ENCODE measurements at regions not wholly inside any gene's neighbourhood (a gene's known extent, or its start where the extent isn't known, plus 50 kb on each side); places are given as distances from the start of the nearest gene placed in this dataset.

DNA sequence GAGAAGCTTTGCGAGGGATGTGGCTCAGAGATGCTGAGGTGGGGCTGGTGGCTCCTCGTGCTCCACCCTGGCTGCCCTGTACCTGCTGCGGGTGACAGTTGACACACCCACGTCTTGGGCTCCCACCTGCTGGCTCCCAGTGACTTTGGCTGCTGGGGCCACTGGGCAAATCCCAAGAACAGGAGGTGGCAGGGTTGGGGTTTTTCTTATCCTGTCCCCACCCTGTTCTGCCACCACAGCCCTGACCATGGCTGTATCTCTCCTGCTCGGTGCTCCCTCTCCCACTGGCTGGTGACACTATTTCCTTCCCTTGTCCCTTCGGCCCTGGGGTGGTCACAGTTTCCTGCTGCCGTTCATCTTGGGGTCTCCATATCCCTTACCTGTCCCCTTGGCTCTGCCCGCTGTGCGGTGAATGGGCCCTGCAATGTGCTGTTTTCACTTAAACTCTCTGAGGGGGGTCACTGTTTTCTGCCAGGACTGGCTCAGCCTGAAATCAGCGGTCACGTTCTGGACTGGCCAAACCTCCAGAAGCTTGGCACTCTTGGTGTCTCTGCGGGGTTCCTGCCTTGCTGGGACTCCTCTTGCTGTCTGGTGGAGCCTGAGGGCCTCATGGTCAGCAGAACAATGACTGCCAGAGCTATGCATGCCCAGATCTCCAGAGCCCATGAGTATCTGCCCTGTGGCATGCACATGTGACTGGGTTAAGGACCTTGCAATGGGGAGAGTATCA lies 144.2 kb downstream of the IRF8 start:
- ChIA-PET POLR2A (no interaction called here), CTCF (no interaction called here)

DNA sequence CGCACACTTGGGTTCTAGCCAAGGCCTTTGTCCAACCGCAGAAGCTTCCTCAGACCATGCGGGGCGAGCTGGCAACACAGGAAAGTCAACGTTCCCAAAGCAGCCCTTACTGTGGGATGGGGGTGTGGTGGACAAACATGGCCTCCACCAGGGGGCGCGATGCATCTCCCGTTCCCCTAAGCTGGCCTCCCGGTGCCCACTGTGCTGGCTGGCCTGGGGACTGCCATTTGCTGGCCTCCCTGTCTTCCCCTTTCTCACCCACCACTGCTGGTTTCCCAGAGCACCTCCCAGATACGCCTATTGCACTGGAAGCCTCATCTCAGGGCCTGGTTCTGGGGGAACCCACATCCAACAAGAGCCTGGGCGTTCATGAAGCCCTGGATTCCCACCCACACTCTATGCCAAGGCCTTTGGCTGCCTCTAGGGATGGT lies 145.3 kb downstream of the IRF8 start:
- no peak for TF ChIP-seq NFRKB (IDR thresholded peaks at IDR 0.05)
- no peak for TF ChIP-seq HDGF (IDR thresholded peaks at IDR 0.05; ENCODE audit: borderline replicate concordance)
- TF ChIP-seq FOXA1 (IDR thresholded peaks at IDR 0.05): no peak
- no peak for TF ChIP-seq ARNT (IDR thresholded peaks at IDR 0.05)
- no peak for TF ChIP-seq FOXK2 (IDR thresholded peaks at IDR 0.05)
- TF ChIP-seq LEF1 (IDR thresholded peaks at IDR 0.05; ENCODE audit: borderline replicate concordance): no peak
- TF ChIP-seq FOXM1 (IDR thresholded peaks at IDR 0.05; ENCODE audit: borderline replicate concordance): no peak
- no peak for TF ChIP-seq CTBP1 (IDR thresholded peaks at IDR 0.05; ENCODE audit: borderline replicate concordance)
- no peak for TF ChIP-seq L3MBTL2 (conservative IDR thresholded peaks at IDR 0.05)
- TF ChIP-seq ELF4 (IDR thresholded peaks at IDR 0.05): no peak
- TF ChIP-seq TARDBP (IDR thresholded peaks at IDR 0.05): no peak
- no peak for TF ChIP-seq ZNF384 (IDR thresholded peaks at IDR 0.05)
- no peak for TF ChIP-seq PKNOX1 (IDR thresholded peaks at IDR 0.05)
- no peak for TF ChIP-seq SUZ12 (IDR thresholded peaks at IDR 0.05)
- TF ChIP-seq SP1 (IDR thresholded peaks at IDR 0.05): no peak
- no peak for TF ChIP-seq BHLHE40 (IDR thresholded peaks at IDR 0.05; ENCODE audit: borderline replicate concordance)
- CTCF ChIA-PET: interaction anchor here (0.5 to 1.5 kb wide), 5 partner anchors 8 to 474 kb away, joined by 3 to 9 read pairs (median 3); no protein-coding TSS in a partner anchor
- POLR2A ChIA-PET: no interaction called here
- peak; percentile 75 for DNase-seq (ENCODE audit: extremely low spot score)

More for the DNA sequence above, 144.2 kb downstream of the IRF8 start:
- TF ChIP-seq FOXM1 (IDR thresholded peaks at IDR 0.05; ENCODE audit: borderline replicate concordance): no peak
- TF ChIP-seq PKNOX1 (IDR thresholded peaks at IDR 0.05): no peak
- no peak for TF ChIP-seq SP1 (IDR thresholded peaks at IDR 0.05)
- TF ChIP-seq ARNT (IDR thresholded peaks at IDR 0.05): no peak
- no peak for TF ChIP-seq CTBP1 (IDR thresholded peaks at IDR 0.05; ENCODE audit: borderline replicate concordance)
- no peak for TF ChIP-seq L3MBTL2 (conservative IDR thresholded peaks at IDR 0.05)
- TF ChIP-seq LEF1 (IDR thresholded peaks at IDR 0.05; ENCODE audit: borderline replicate concordance): no peak
- no peak for TF ChIP-seq FOXA1 (IDR thresholded peaks at IDR 0.05)
- no peak for TF ChIP-seq SUZ12 (IDR thresholded peaks at IDR 0.05)
- no peak for TF ChIP-seq BHLHE40 (IDR thresholded peaks at IDR 0.05; ENCODE audit: borderline replicate concordance)
- no peak for TF ChIP-seq TARDBP (IDR thresholded peaks at IDR 0.05)
- TF ChIP-seq ELF4 (IDR thresholded peaks at IDR 0.05): no peak
- DNase-seq (ENCODE audit: extremely low spot score): no peak

DNA sequence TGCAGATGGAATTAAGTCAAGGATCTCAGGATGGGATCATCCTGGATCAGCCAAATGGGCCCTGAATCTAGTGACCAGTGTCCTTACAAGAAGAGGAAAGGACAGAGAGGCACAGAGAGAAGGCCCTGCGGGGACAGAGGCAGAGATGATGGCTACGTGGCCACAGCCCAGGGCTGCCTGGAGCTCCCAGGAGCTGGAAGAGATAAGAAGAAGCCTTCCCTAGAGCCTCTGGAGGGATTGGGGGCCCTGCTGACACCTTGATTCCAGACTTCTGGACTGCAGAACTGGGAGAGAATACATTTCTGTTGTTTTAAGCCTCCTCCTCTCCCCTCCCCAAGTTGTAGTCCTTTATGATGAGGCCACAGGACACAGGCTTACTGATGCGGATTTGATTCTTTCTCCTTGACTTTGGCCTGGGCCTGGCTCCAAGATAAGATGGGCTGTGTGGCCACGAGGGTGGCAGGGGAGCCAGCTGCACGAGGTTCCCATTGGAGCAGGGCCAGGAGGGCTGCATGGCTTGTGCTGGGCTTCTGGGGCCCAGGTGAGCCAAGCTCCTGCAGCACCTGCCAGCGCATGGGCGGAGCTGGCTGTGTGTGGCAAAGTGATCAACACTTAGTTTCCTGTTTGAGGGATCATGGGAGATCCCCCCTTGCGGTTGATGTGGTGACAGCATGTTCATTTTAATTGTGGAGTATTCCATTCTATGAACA lies 146.1 kb downstream of the IRF8 start:
- TF ChIP-seq LEF1 (IDR thresholded peaks at IDR 0.05; ENCODE audit: borderline replicate concordance) (no peak), HDGF (IDR thresholded peaks at IDR 0.05; ENCODE audit: borderline replicate concordance) (no peak), ARNT (IDR thresholded peaks at IDR 0.05) (no peak), L3MBTL2 (conservative IDR thresholded peaks at IDR 0.05) (no peak), TARDBP (IDR thresholded peaks at IDR 0.05) (no peak), FOXK2 (IDR thresholded peaks at IDR 0.05) (no peak), NFRKB (IDR thresholded peaks at IDR 0.05) (no peak), SUZ12 (IDR thresholded peaks at IDR 0.05) (no peak), BHLHE40 (IDR thresholded peaks at IDR 0.05; ENCODE audit: borderline replicate concordance) (no peak), ZNF384 (IDR thresholded peaks at IDR 0.05) (no peak), CTBP1 (IDR thresholded peaks at IDR 0.05; ENCODE audit: borderline replicate concordance) (no peak), PKNOX1 (IDR thresholded peaks at IDR 0.05) (no peak), FOXA1 (IDR thresholded peaks at IDR 0.05) (no peak), FOXM1 (IDR thresholded peaks at IDR 0.05; ENCODE audit: borderline replicate concordance) (no peak), SP1 (IDR thresholded peaks at IDR 0.05) (no peak)
- ChIA-PET POLR2A (no interaction called here), CTCF (interaction anchor here (0.5 to 1.8 kb wide), 6 partner anchors 9 to 473 kb away, joined by 3 to 9 read pairs (median 3); no protein-coding TSS in a partner anchor)
- DNase-seq (ENCODE audit: extremely low spot score): no peak

DNA sequence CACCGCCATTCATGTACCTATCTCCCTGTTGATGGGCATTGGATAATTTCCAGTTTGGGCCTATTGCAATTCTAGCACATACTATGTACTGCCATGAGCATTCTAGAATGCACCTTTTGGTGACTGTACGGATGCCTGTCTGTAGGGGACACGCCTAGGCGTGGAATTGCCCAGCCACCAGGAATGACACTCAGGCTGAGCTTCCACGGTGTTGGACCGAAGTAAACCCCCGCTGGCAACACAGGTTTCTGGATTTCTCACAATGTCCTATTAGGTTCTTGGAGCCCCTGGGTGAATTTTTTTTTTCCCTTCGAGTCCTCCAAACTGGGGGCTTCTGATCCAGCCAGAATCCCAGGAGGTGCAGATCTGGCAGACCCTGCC lies 146.6 kb downstream of the IRF8 start:
- ChIA-PET POLR2A (no interaction called here), CTCF (interaction anchor here (0.9 to 1.8 kb wide), 4 partner anchors 9 to 472 kb away, joined by 3 to 5 read pairs (median 3); no protein-coding TSS in a partner anchor)
- DNase-seq (ENCODE audit: extremely low spot score): no peak
- TF ChIP-seq L3MBTL2 (conservative IDR thresholded peaks at IDR 0.05) (no peak), SUZ12 (IDR thresholded peaks at IDR 0.05) (no peak), PKNOX1 (IDR thresholded peaks at IDR 0.05) (no peak), TARDBP (IDR thresholded peaks at IDR 0.05) (no peak), ARNT (IDR thresholded peaks at IDR 0.05) (no peak), HDGF (IDR thresholded peaks at IDR 0.05; ENCODE audit: borderline replicate concordance) (no peak), FOXK2 (IDR thresholded peaks at IDR 0.05) (no peak), FOXM1 (IDR thresholded peaks at IDR 0.05; ENCODE audit: borderline replicate concordance) (no peak), BHLHE40 (IDR thresholded peaks at IDR 0.05; ENCODE audit: borderline replicate concordance) (no peak), FOXA1 (IDR thresholded peaks at IDR 0.05) (no peak), ELF4 (IDR thresholded peaks at IDR 0.05) (no peak), CTBP1 (IDR thresholded peaks at IDR 0.05; ENCODE audit: borderline replicate concordance) (no peak)
